SK-N-MC (cell line): ENCODE measurements at regions not wholly inside any gene's neighbourhood (a gene's known extent, or its start where the extent isn't known, plus 50 kb on each side); places are given as distances from the start of the nearest gene placed in this dataset.

Experiments used
- DNase-seq: peaks from one replicate; pipeline ENCODE4 v3.0.0-alpha.2; 2011; ENCODE audit warnings: low read depth, low spot score
- H3K27ac ChIP-seq: fragments of 200-600 bp; sonication (generic); 2 replicates; pipeline ENCODE4 v1.5.1; 2016; ENCODE audit warnings: mixed run types
- H3K36me3 ChIP-seq: fragments of 200-600 bp; sonication (generic); 2 replicates; pipeline ENCODE4 v1.6.1; 2017; ENCODE audit warnings: antibody characterized with exemption, low read length, mixed read lengths; ENCODE audit not compliant: insufficient read depth
- H3K4me3 ChIP-seq: fragments of 200-600 bp; sonication (generic); 2 replicates; pipeline ENCODE4 v1.5.1; 2016
- H3K9ac ChIP-seq: fragments of 200-600 bp; sonication (generic); 2 replicates; pipeline ENCODE4 v1.8.0; 2017; ENCODE audit warnings: mixed run types, mixed read lengths; ENCODE audit not compliant: insufficient read length
- H3K9me3 ChIP-seq: fragments of 200-600 bp; sonication (generic); 2 replicates; pipeline ENCODE4 v1.6.1; 2017; ENCODE audit warnings: low read depth, mild to moderate bottlenecking, antibody characterized with exemption, low read length, moderate library complexity, mixed read lengths
- EZH2 ChIP-seq: fragments of 200-600 bp; sonication (generic); IDR thresholded peaks from one replicate; pipeline ENCODE4 v1.6.1; 2017; ENCODE audit warnings: antibody characterized with exemption
- FOXP2 ChIP-seq: optimal IDR thresholded peaks from 2 replicates; pipeline ENCODE3; 2011; ENCODE audit warnings: mild to moderate bottlenecking, moderate library complexity; ENCODE audit not compliant: insufficient read depth; ENCODE audit errors: extremely low read length, control extremely low read depth
- POLR2AphosphoS5 ChIP-seq: IDR thresholded peaks from 2 replicates; pipeline ENCODE4 v1.6.1; 2012; ENCODE audit warnings: mild to moderate bottlenecking, low read depth, low read length, borderline replicate concordance

DNA sequence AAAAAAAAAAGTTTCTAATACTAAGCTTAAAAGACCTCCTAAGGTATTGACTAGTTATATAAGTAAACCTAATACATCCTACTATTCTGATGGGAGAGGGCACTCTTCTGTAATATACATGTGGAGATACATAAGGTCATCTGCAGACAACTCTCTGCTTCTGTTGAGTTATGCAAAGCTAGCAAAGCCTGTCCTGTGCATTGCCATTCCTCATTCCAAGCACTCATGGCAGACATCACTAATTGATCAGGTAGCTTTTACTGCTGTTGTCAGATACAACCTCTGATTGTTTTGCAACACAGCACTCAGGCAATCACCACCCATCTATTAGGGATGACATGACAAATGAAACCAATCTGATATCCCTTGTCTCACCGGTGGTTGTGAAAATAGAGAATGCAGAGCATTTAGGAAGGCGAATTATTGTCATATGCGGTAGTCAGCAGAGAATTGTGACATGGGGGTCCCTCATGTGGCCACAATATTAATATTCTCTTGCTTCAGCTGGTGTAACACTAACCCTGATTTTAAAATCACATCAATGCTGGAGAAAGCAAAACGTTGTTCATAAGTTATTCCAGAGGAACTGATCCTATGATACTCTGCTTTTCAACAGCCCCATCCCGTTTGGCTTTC is 416.5 kb upstream of the GYPC start:
- Histone ChIP-seq H3K27ac (no peak overlapping the region), H3K36me3 (no peaks in the 10 kb centered on the region), H3K9me3 (no peaks in the 10 kb centered on the region), H3K4me3 (no peak overlapping the region), H3K9ac (no peak overlapping the region)
- no peak for TF ChIP-seq POLR2AphosphoS5
- TF ChIP-seq FOXP2, result no peak
- no peak for TF ChIP-seq EZH2
- no peak for DNase-seq

DNA sequence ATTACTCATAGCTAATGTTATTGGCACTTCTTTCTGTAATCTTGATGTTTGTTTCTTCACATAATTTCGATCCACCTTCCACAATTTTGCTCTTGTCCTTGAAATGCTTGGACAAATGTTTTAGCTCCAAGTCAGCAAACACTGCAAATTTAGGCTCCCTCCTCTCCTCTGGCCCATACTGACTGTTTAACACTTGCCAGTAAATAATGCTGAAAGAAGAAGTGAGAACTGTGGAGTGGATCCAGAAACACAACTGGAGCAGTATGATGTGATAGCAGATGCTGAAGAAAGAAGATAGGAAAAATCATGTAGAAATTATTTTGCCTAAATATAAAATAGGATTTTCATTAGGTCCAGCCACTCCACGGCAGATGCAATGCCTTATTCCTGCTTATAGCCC is 415.0 kb upstream of the GYPC start:
- no peaks in the 10 kb centered on the region for H3K36me3 ChIP-seq
- H3K27ac ChIP-seq, result no peak overlapping the region
- no peak for TF ChIP-seq POLR2AphosphoS5
- TF ChIP-seq EZH2, result no peak
- TF ChIP-seq FOXP2, result no peak
- no peak overlapping the region for H3K9ac ChIP-seq
- H3K9me3 ChIP-seq, result no peaks in the 10 kb centered on the region
- H3K4me3 ChIP-seq, result no peak overlapping the region
- no peak for DNase-seq

DNA sequence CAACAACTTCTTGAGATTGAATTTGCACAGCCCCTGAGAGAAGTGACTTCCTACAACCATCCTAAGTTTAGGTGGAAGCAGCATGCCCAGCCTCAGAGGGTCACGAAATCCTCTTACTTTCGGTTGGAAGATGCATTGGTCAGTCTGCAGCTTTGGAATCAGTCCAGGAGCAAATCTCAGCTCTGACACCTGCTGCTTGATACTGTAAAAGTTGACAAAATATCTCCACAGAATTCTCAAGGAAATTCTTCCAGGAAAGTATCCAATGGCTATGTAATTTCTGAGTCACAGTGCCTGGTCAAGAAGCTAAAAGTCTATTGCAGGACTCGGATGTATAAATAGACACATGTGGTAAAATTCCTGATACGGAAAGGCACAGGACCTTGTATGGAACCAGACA is 414.5 kb upstream of the GYPC start:
- H3K9ac ChIP-seq, result no peak overlapping the region
- H3K9me3 ChIP-seq, result no peaks in the 10 kb centered on the region
- no peak overlapping the region for H3K4me3 ChIP-seq
- no peak for DNase-seq
- no peak for TF ChIP-seq FOXP2
- no peak for TF ChIP-seq EZH2
- TF ChIP-seq POLR2AphosphoS5, result no peak
- H3K36me3 ChIP-seq, result no peaks in the 10 kb centered on the region
- H3K27ac ChIP-seq, result no peak overlapping the region

DNA sequence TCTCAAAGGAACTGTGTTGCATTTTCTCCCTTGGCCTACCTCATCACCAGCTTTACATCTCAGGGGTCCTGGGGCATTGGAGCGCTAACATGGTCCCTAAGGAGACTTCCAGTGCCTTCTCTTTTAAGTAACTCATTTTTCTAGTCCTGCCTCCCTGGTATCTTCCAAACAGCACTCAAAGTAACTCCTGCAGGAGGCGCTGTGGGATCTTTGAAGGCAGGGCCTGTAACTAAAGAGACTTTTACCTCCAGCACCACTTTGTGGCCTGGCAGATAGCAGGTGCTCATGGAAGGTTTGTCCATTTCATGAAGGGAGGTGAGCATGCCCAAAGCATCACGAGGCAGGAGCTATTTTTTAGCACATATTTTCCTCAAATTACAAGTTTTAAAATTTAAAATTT is 411.0 kb upstream of the GYPC start:
- no peak overlapping the region for H3K9ac ChIP-seq
- TF ChIP-seq EZH2 (no peak), FOXP2 (no peak), POLR2AphosphoS5 (no peak)
- no peak for DNase-seq
- H3K9me3 ChIP-seq, result no peaks in the 10 kb centered on the region
- no peaks in the 10 kb centered on the region for H3K36me3 ChIP-seq
- no peak overlapping the region for H3K4me3 ChIP-seq
- H3K27ac ChIP-seq, result no peak overlapping the region

DNA sequence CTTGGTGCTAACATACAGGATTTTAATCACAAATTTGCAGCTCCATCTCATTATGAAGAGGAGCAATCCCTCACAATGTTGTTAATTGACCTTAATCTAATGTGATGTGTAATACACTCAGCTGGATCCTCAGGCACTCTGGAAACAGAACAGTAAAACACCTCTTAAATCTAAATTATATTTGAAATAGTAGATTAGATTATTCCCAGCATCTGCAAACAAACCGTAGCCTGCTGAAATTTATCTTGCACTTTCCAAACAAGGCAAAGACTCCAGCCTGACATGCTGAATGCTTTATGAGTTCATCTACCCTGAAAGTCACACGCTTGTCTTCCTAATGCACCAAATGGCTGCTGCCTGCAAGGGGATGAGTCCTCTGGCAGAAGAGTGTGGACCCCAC is 402.3 kb upstream of the GYPC start:
- TF ChIP-seq EZH2, result no peak
- no peak for TF ChIP-seq FOXP2
- no peak for TF ChIP-seq POLR2AphosphoS5
- Histone ChIP-seq H3K9me3 (no peaks in the 10 kb centered on the region), H3K36me3 (no peaks in the 10 kb centered on the region), H3K27ac (no peak overlapping the region), H3K9ac (no peak overlapping the region), H3K4me3 (no peak overlapping the region)
- DNase-seq, result no peak

DNA sequence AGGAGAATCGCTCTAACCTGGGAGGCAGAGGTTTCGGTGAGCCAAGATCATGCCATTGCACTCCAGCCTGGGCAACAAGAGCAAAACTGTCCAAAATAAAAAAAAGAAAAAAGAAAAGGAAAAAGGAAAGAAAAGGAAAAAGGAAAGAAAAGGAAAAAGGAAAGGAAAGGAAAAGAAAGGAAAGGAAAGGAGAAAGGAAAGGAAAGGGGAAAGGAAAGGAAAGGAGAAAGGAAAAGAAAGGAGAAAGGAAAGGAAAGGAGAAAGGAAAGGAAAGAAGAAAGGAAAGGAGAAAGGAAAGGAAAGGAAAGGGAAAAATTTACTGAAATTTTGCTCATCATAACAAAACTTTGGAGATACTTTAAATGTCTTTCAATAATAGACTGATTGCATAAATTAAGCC is 391.3 kb upstream of the GYPC start:
- Histone ChIP-seq H3K4me3 (no peak overlapping the region), H3K9ac (no peak overlapping the region), H3K27ac (no peak overlapping the region), H3K9me3 (no peaks in the 10 kb centered on the region), H3K36me3 (no peaks in the 10 kb centered on the region)
- TF ChIP-seq EZH2, result no peak
- DNase-seq, result no peak

DNA sequence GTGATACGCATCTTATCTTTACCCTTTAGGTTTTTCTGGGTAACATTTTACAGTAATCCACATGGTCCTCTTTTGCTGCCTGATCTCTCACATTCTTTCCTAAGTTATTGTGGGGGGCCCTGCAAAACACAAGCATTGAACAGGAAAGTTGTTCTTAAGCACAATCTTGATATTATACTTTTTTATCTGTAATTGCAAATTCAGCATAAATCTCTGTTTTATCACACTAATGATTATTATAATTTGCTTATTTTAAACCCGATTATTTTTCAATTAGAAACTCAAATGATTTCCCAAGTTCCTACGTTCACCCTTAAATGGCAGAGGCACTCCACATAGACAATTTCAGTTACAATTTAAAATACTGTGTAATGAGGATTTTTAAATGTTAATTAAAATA is 386.0 kb upstream of the GYPC start:
- Histone ChIP-seq H3K9ac (no peak overlapping the region), H3K4me3 (no peak overlapping the region), H3K36me3 (no peaks in the 10 kb centered on the region), H3K27ac (no peak overlapping the region), H3K9me3 (no peaks in the 10 kb centered on the region)
- DNase-seq, result no peak
- TF ChIP-seq EZH2, result no peak
- TF ChIP-seq POLR2AphosphoS5, result no peak
- TF ChIP-seq FOXP2, result no peak

DNA sequence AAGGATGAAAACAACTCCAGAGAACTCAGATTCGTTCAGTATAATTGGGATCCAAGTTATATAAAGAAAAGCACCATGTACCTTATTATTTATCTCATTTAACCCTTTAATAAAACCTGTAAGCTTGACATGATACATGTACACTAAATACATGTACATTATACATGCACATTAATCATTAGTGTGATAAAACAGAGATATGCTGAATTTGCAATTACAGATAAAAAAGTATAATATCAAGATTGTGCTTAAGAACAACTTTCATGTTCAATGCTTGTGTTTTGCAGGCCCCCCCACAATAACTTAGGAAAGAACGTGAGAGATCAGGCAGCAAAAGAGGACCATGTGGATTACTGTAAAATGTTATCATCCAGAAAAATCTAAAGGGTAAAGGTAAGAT is 385.4 kb upstream of the GYPC start:
- no peak overlapping the region for H3K27ac ChIP-seq
- no peak for DNase-seq
- TF ChIP-seq POLR2AphosphoS5 (no peak), FOXP2 (no peak), EZH2 (no peak)
- no peak overlapping the region for H3K4me3 ChIP-seq
- H3K9ac ChIP-seq, result no peak overlapping the region
- H3K36me3 ChIP-seq, result no peaks in the 10 kb centered on the region
- H3K9me3 ChIP-seq, result no peaks in the 10 kb centered on the region

DNA sequence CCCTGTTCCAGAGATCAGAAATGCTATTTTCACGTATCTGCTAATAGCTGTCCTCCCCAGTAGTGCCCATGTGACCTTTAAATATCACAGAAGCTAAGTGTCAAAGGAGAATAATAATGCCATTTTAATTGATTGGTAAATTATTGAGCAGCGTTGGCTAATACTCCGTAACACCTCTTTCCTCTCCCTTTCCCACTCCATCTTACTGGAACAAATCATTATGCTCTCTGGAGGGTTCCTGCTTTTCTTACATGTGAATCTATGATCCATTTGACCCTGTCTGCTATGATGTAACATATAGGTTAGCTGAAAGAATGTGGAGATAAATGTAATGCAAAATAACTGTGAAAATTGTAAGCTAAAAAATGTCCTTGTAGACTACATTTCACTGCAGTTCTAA is 383.6 kb upstream of the GYPC start:
- Histone ChIP-seq H3K9ac (no peak overlapping the region), H3K4me3 (no peak overlapping the region), H3K36me3 (no peaks in the 10 kb centered on the region), H3K27ac (no peak overlapping the region), H3K9me3 (no peaks in the 10 kb centered on the region)
- TF ChIP-seq POLR2AphosphoS5 (no peak), EZH2 (no peak), FOXP2 (no peak)
- no peak for DNase-seq
